ENCODE measurements at regions not wholly inside any gene's neighbourhood (a gene's known extent, or its start where the extent isn't known, plus 50 kb on each side); places are given as distances from the start of the nearest gene placed in this dataset.
"Not testable (repeated sequence)": the region's sequence is repeated elsewhere in the genome, so short reads cannot be mapped to it uniquely, and the experiment has no call there.

- Histone ChIP-seq H3K4me1 (ENCODE audit: insufficient read depth, low read length) (no peaks in the 10 kb centered on the region), H3K27ac (ENCODE audit: low read depth, low read length) (no peak overlapping the region), H3K36me3 (ENCODE audit: insufficient read depth, low read length) (no peaks in the 10 kb centered on the region), H3K27me3 (ENCODE audit: insufficient read depth, low read length, poor library complexity, severe bottlenecking) (no peaks in the 10 kb centered on the region), H3K4me3 (ENCODE audit: low read length) (no peak overlapping the region), H3K9me3 (ENCODE audit: low read length) (no peaks in the 10 kb centered on the region)
- peaks cover 0 to 1% (median 0%) of the 10 kb centered on the region in 5 donors for H3K9me3 Mint-ChIP-seq
- H3K27me3 Mint-ChIP-seq, result peaks cover 3 to 5% of the 10 kb centered on the region in 2 donors
- CTCF ChIA-PET, result no interaction called here
- POLR2A ChIA-PET, result no interaction called here
- H3K4me1 Mint-ChIP-seq, result no peaks in the 10 kb centered on the region
- no peak overlapping the region for H3K4me3 Mint-ChIP-seq
- no peaks in the 10 kb centered on the region for H3K36me3 Mint-ChIP-seq
- H3K27ac Mint-ChIP-seq, result no peak overlapping the region
- no peak for DNase-seq
Observed at GRCh38 chr3:194955979-194956696, 270.5 kb downstream of the FAM43A start.

- Mint-ChIP-seq H3K27me3 (peaks cover 4 to 7% of the 10 kb centered on the region in 2 donors), H3K9me3 (peaks cover 0 to 1% (median 0%) of the 10 kb centered on the region in 5 donors), H3K4me3 (no peak overlapping the region), H3K4me1 (no peaks in the 10 kb centered on the region), H3K27ac (no peak overlapping the region), H3K36me3 (no peaks in the 10 kb centered on the region)
- H3K4me3 ChIP-seq (ENCODE audit: low read length), result no peak overlapping the region
- no peaks in the 10 kb centered on the region for H3K9me3 ChIP-seq (ENCODE audit: low read length)
- no peaks in the 10 kb centered on the region for H3K27me3 ChIP-seq (ENCODE audit: insufficient read depth, low read length, poor library complexity, severe bottlenecking)
- H3K27ac ChIP-seq (ENCODE audit: low read depth, low read length), result no peak overlapping the region
- ChIA-PET CTCF (no interaction called here), POLR2A (no interaction called here)
- no peak for DNase-seq
- H3K36me3 ChIP-seq (ENCODE audit: insufficient read depth, low read length), result no peaks in the 10 kb centered on the region
- no peaks in the 10 kb centered on the region for H3K4me1 ChIP-seq (ENCODE audit: insufficient read depth, low read length)
Observed at GRCh38 chr3:194956697-194957396, 271.2 kb downstream of the FAM43A start.

GRCh38 chr3:194957743-194958240 lies 272.1 kb downstream of the FAM43A start:
- Mint-ChIP-seq H3K4me1 (no peaks in the 10 kb centered on the region), H3K9me3 (peaks cover 0 to 1% (median 0%) of the 10 kb centered on the region in 5 donors), H3K36me3 (no peaks in the 10 kb centered on the region), H3K27ac (no peak overlapping the region), H3K4me3 (no peak overlapping the region), H3K27me3 (peaks cover 5 to 10% of the 10 kb centered on the region in 2 donors)
- H3K9me3 ChIP-seq (ENCODE audit: low read length), result no peaks in the 10 kb centered on the region
- H3K27me3 ChIP-seq (ENCODE audit: insufficient read depth, low read length, poor library complexity, severe bottlenecking), result no peaks in the 10 kb centered on the region
- DNase-seq, result no peak
- no peak overlapping the region for H3K4me3 ChIP-seq (ENCODE audit: low read length)
- CTCF ChIA-PET, result no interaction called here
- H3K27ac ChIP-seq (ENCODE audit: low read depth, low read length), result no peak overlapping the region
- H3K36me3 ChIP-seq (ENCODE audit: insufficient read depth, low read length), result no peaks in the 10 kb centered on the region
- H3K4me1 ChIP-seq (ENCODE audit: insufficient read depth, low read length), result no peaks in the 10 kb centered on the region
- POLR2A ChIA-PET, result no interaction called here

GRCh38 chr3:194959217-194959616 lies 273.5 kb downstream of the FAM43A start:
- Mint-ChIP-seq H3K27ac (no peak overlapping the region), H3K4me1 (no peaks in the 10 kb centered on the region), H3K27me3 (peaks cover 5 to 18% of the 10 kb centered on the region in 2 donors), H3K4me3 (no peak overlapping the region), H3K36me3 (no peaks in the 10 kb centered on the region), H3K9me3 (no peaks in the 10 kb centered on the region)
- ChIA-PET POLR2A (no interaction called here), CTCF (no interaction called here)
- no peaks in the 10 kb centered on the region for H3K27me3 ChIP-seq (ENCODE audit: insufficient read depth, low read length, poor library complexity, severe bottlenecking)
- no peaks in the 10 kb centered on the region for H3K9me3 ChIP-seq (ENCODE audit: low read length)
- no peak overlapping the region for H3K27ac ChIP-seq (ENCODE audit: low read depth, low read length)
- no peaks in the 10 kb centered on the region for H3K36me3 ChIP-seq (ENCODE audit: insufficient read depth, low read length)
- no peak for DNase-seq
- no peaks in the 10 kb centered on the region for H3K4me1 ChIP-seq (ENCODE audit: insufficient read depth, low read length)
- no peak overlapping the region for H3K4me3 ChIP-seq (ENCODE audit: low read length)

- H3K27me3 ChIP-seq (ENCODE audit: insufficient read depth, low read length, poor library complexity, severe bottlenecking); H3K4me1 ChIP-seq (ENCODE audit: insufficient read depth, low read length); POLR2A ChIA-PET; H3K27ac Mint-ChIP-seq; H3K36me3 ChIP-seq (ENCODE audit: insufficient read depth, low read length); CTCF ChIA-PET; H3K9me3 Mint-ChIP-seq; H3K4me3 Mint-ChIP-seq; H3K4me3 ChIP-seq (ENCODE audit: low read length); DNase-seq; H3K36me3 Mint-ChIP-seq; H3K9me3 ChIP-seq (ENCODE audit: low read length); H3K27ac ChIP-seq (ENCODE audit: low read depth, low read length); H3K4me1 Mint-ChIP-seq: not testable (repeated sequence)
- H3K27me3 Mint-ChIP-seq, result peaks cover 5 to 18% of the 10 kb centered on the region in 2 donors
Observed at GRCh38 chr3:194959666-194960065, 274.0 kb downstream of the FAM43A start.

- no peak overlapping the region for H3K27ac Mint-ChIP-seq
- no peak for DNase-seq
- POLR2A ChIA-PET, result no interaction called here
- H3K4me3 Mint-ChIP-seq, result no peak overlapping the region
- Histone ChIP-seq H3K9me3 (ENCODE audit: low read length) (no peaks in the 10 kb centered on the region), H3K27me3 (ENCODE audit: insufficient read depth, low read length, poor library complexity, severe bottlenecking) (no peaks in the 10 kb centered on the region), H3K27ac (ENCODE audit: low read depth, low read length) (no peak overlapping the region), H3K4me3 (ENCODE audit: low read length) (no peak overlapping the region), H3K36me3 (ENCODE audit: insufficient read depth, low read length) (no peaks in the 10 kb centered on the region), H3K4me1 (ENCODE audit: insufficient read depth, low read length) (no peaks in the 10 kb centered on the region)
- no peaks in the 10 kb centered on the region for H3K4me1 Mint-ChIP-seq
- CTCF ChIA-PET, result no interaction called here
- H3K27me3 Mint-ChIP-seq, result peaks cover 5 to 15% of the 10 kb centered on the region in 2 donors
- no peaks in the 10 kb centered on the region for H3K9me3 Mint-ChIP-seq
- H3K36me3 Mint-ChIP-seq, result no peaks in the 10 kb centered on the region
Observed at GRCh38 chr3:194960446-194961032, 274.9 kb downstream of the FAM43A start.

- no peak overlapping the region for H3K27ac ChIP-seq (ENCODE audit: low read depth, low read length)
- H3K27me3 ChIP-seq (ENCODE audit: insufficient read depth, low read length, poor library complexity, severe bottlenecking), result no peaks in the 10 kb centered on the region
- H3K9me3 Mint-ChIP-seq, result no peaks in the 10 kb centered on the region
- H3K27ac Mint-ChIP-seq, result no peak overlapping the region
- CTCF ChIA-PET, result no interaction called here
- H3K36me3 ChIP-seq (ENCODE audit: insufficient read depth, low read length), result no peaks in the 10 kb centered on the region
- H3K9me3 ChIP-seq (ENCODE audit: low read length), result no peaks in the 10 kb centered on the region
- no peak for DNase-seq
- H3K36me3 Mint-ChIP-seq, result no peaks in the 10 kb centered on the region
- H3K4me3 Mint-ChIP-seq, result no peak overlapping the region
- H3K27me3 Mint-ChIP-seq, result peaks cover 5 to 16% of the 10 kb centered on the region in 2 donors
- H3K4me1 Mint-ChIP-seq, result no peaks in the 10 kb centered on the region
- no peaks in the 10 kb centered on the region for H3K4me1 ChIP-seq (ENCODE audit: insufficient read depth, low read length)
- POLR2A ChIA-PET, result no interaction called here
- H3K4me3 ChIP-seq (ENCODE audit: low read length), result no peak overlapping the region
Observed at GRCh38 chr3:194961149-194961548, 275.5 kb downstream of the FAM43A start.

GRCh38 chr3:194961571-194961970 lies 275.9 kb downstream of the FAM43A start:
- Histone ChIP-seq H3K36me3 (ENCODE audit: insufficient read depth, low read length) (no peaks in the 10 kb centered on the region), H3K27me3 (ENCODE audit: insufficient read depth, low read length, poor library complexity, severe bottlenecking) (no peaks in the 10 kb centered on the region), H3K9me3 (ENCODE audit: low read length) (no peaks in the 10 kb centered on the region), H3K4me1 (ENCODE audit: insufficient read depth, low read length) (no peaks in the 10 kb centered on the region), H3K4me3 (ENCODE audit: low read length) (no peak overlapping the region), H3K27ac (ENCODE audit: low read depth, low read length) (no peak overlapping the region)
- Mint-ChIP-seq H3K4me3 (no peak overlapping the region), H3K36me3 (no peaks in the 10 kb centered on the region), H3K27me3 (peaks cover 5 to 20% of the 10 kb centered on the region in 2 donors), H3K4me1 (no peaks in the 10 kb centered on the region), H3K9me3 (no peaks in the 10 kb centered on the region), H3K27ac (no peak overlapping the region)
- DNase-seq, result no peak
- CTCF ChIA-PET, result no interaction called here
- POLR2A ChIA-PET, result no interaction called here

All from CD8-positive, alpha-beta memory T cell (primary cell).